NCI-H1417 (cell line): ENCODE measurements at regions not wholly inside any gene's neighbourhood (a gene's known extent, or its start where the extent isn't known, plus 50 kb on each side); places are given as distances from the start of the nearest gene placed in this dataset.
"Not testable (repeated sequence)": the region's sequence is repeated elsewhere in the genome, so short reads cannot be mapped to it uniquely, and the experiment has no call there.

Experiments used
- DNase-seq, 3 experiments: peaks; one replicate each; lab custom pipeline; 2025; lab: John Stamatoyannopoulos, UW

DNA sequence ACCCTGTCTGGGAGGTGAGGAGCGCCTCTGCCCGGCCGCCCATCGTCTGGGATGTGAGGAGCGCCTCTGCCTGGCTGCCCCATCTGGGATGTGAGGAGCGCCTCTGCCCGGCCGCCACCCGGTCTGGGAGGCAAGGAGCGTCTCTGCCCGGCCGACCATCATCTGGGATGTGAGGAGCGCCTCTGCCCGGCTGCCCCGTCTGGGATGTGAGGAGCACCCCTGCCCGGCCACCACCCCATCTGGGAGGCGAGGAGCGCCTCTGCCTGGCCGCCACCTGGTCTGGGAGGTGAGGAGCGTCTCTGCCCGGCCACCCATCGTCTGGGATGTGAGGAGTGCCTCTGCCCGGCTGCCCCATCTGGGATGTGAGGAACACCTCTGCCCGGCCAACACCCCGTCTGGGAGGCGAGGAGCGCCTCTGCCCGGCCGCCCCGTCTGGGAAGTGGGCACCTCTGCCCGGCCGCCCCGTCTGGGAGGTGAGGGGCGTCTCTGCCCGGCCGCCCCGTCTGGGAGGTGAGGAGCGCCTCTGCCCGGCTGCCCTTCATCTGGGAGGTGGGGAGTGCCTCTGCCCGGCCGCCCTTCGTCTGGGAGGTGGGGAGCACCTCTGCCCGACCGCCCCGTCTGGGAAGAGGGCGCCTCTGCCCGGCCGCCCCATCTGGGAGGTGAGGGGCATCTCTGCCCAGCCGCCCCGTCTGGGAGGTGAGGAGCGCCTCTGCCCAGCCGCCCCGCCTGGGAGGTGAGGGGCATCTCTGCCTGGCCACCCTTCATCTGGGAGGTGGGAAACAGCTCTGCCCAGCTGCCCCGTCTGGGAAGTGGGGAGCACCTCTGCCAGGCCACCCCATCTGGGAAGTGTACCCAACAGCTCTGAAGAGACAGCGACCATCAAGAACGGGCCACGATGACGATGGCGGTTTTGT lies 399.7 kb downstream of the CAAP1 start:
- not testable (repeated sequence) for DNase-seq

- DNase-seq = not testable (repeated sequence)
Measured at GRCh38 chr9:26491922-26492607, 400.5 kb downstream of the CAAP1 start.

DNA sequence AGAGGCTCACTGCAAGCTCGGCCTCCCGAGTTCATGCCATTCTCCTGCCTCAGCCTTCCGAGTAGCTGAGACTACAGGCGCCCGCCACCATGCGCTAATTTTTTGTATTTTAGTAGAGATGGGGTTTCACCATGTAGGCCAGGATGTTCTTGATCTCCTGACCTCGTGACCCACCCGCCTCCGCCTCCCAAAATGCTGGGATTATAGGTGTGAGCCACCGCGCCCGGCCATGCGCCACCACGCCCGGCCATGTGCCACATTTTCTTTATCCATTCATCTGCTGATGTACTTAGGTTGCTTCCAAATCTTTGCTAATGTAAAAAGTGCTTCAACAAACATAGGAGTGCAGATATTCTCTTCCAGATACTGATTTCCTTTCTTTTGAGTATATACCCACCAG lies 408.6 kb downstream of the CAAP1 start:
- DNase-seq = no peak

DNA sequence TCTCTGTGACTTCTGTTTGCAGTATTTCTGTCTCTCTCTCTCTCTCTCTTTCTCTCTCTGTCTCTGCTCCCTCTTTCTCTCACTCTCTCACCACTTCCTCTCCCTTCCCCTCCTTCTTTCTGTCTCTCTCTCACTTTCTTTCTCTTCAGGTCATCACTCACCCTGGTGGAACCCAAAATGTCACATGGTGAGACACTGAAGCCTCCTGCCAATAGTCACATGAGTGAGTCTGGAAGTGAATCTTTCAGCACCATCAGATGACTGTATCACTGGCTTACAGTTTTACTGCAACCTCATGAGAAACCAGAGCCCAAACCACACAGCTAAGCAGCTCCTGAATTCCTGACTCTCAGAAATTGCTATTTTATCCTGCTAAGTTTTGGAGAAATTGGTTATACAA lies 414.6 kb downstream of the CAAP1 start:
- no peak for DNase-seq

- DNase-seq = no peak
Measured at GRCh38 chr9:26471261-26471660, 421.3 kb downstream of the CAAP1 start.

GRCh38 chr9:26470284-26470683 lies 422.3 kb downstream of the CAAP1 start:
- no peak for DNase-seq

- DNase-seq = no peak
Measured at GRCh38 chr9:26463837-26464236, 428.8 kb downstream of the CAAP1 start.

DNA sequence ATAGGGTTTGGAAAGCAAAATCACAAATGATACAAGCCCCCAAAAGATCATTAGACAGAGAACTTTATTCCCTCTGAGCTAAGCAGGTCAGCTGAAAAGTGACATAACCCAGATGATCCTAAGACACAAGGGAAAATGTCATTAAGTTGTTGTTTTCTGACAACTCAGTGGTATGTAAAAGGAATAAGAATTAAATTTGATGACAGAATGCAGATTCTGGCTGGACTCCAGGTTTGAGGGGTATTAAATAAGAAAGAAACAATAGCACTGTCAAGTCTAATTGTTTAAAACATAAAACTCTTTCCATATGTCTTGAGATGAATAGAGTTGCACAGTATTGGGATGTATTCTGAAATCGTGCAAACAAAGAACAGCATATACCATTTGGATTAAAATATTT lies 429.9 kb downstream of the CAAP1 start:
- no peak for DNase-seq

GRCh38 chr9:26462213-26462612 lies 430.4 kb downstream of the CAAP1 start:
- no peak for DNase-seq

GRCh38 chr9:26460624-26461023 lies 432.0 kb downstream of the CAAP1 start:
- no peak for DNase-seq

GRCh38 chr9:26459959-26460358 lies 432.6 kb downstream of the CAAP1 start:
- no peak for DNase-seq

DNA sequence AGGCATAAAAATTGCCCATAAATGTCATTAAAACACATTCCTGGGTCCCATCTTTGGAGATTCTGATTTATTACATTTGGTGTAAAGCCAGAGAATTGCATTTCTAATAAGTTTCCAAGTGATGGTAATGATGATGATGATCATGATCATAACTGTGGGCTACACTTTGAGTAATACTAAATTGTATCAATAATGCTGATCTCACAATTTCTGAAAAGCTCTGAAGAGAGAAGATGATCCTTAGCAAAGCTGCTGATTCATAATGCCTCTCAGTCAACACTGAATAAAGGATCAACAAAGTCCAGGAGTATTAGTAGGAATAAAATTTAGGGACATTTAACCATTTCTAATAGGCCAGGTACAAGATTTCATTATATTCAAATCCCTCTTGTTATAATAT lies 434.5 kb downstream of the CAAP1 start:
- no peak for DNase-seq

DNA sequence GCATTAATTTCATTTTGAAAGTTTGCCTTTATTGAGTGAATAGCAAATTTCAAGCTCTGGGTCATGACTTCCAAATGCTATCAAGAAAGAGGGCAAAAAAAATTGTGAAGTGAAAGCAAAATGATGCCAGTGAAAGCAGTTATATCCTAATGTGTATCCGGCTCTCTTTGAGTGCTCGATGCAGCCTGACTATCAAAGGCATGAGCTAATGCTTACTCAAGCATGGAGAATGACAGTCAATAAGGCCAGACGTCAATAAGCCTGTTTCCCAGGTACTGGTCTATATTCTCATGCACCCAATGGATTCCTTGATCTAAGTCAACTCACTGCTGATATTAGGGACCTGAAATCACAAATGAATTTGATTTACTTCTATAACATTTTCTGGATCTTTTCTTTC lies 435.5 kb downstream of the CAAP1 start:
- no peak for DNase-seq

GRCh38 chr9:26439061-26439624 lies 453.5 kb downstream of the CAAP1 start:
- no peak for DNase-seq

DNA sequence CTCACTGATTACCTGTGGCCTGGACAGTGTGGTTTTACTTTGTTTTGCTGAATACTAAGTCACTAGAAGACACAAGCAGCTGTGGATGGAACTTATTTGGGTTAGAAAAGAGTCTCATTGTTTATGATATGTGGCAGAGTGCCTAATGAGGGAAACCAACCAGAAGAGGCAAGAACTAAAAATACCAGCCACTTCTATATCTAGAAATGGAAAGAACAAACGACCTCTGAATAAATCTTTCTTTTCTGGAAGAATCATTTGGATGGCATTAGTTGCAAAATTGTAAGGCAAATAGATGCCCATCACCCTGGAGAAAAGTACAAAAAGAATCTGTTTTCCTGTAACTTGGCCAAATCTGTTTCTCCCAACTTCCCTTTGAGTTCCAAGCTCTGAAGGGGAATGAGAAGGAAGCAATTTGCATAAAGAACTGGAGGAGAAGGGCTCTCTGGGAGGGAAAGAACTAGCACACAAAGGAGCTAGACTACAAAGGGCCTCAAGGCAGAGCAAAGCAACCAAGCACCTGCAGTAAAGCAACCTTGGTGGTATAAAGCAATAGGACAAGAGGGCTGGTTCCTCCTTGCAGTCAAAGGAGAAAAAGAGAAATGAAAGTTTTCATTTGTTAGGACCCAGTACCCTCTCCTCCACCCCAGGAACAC lies 455.4 kb downstream of the CAAP1 start:
- DNase-seq = no peak

DNA sequence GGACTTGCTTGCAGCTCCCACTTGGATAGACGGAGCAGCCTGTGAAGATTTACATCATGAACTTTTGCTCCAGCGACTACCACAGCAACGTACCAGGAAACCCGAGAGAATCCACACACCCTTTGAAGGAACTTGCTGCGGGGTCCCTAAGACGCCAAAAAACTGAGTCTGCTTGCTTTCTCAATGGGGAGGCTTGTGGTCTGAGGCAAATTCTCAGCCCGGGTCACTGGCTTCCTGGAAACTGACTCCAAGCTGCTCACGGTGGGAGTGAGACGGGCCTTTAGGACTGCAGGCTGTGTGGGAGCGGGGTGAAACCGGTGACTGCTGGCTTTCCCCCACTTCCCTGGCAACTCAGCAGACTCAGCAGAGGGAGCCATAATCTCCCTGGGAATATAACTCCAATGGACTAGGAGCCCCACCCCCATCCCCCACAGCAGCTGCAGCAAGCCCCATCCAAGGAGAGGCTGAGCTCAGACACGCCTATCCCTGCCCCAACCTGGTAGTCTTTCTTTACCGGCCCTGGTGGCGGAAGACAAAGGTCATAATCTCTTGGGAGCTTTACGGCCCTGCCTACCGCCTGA lies 466.0 kb downstream of the CAAP1 start:
- DNase-seq = no peak

DNA sequence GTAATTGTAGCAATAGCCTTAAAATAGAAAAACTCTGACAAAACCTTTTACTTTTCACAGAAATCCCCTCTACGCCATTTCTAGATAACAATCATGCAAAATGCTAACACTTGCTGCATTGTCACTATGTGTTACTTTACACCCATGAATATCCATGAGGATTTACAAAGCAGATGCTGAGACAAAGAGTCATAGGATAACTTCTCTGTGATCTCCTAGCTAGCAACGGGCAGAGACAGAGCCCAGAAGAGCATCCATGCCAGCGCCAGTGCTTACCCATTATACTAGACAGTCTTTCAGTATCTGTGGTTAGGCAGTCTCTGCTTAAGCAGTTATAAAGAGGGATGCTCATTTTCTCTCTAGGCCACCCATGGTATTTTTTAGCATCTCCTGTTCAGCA lies 474.1 kb downstream of the CAAP1 start:
- no peak for DNase-seq

DNA sequence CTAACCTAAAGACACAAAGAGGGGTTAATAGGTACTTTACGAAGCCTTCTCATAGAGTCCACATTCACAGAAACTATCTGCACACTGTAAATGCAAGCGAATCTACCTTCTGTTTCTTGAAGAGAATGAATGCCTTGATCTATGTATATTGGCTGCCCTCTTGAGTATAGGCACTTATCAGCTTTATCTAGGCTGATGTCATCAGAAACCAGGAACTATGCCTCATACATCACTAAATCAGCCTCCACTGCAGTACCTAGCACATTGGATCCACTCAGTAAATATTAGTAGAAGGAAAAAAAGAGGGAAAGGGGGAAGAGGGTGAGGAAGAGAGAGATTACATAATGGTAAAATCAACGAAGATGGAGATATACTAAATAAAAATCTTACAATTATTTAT lies 477.1 kb downstream of the CAAP1 start:
- DNase-seq = no peak

DNA sequence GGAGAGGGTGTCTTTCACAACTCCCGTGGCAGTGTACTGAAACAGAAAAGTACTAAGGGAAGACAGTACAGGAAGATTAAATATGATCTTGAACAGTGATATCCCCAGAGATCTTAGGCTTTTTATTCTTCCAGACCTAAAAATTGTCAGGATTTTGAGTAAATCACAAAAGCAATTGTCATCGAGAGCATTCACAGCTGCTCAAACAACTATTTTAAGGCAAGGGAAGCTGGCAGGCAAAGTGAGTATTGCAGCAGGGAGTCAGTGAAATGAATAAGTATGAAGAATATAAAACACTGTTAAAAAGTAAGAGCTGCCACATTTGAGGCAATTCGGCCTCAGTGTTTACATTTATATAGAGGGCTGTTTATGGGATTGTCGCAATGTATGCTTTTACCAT lies 479.0 kb downstream of the CAAP1 start:
- DNase-seq = no peak

GRCh38 chr9:26412446-26412845 lies 480.2 kb downstream of the CAAP1 start:
- DNase-seq = no peak

DNA sequence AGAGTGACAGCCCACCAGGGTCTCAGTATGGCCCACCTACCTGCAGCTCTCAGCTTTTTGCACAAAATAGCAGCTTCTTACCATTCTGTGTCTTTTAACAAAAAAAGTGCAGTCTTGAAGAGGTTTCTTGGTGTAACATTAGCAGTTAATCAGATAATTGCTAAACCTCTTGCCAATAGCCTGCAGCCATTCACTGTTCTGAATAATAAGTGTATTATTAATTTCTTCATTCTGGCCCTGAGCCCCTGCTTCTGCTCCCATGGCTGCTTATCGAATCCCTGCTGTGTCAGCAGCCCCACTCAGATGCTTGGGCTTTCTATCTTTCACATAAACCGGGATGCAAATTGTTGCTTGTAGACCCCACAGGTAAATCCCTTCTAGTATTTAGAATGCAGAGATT lies 485.9 kb downstream of the CAAP1 start:
- DNase-seq = no peak

DNA sequence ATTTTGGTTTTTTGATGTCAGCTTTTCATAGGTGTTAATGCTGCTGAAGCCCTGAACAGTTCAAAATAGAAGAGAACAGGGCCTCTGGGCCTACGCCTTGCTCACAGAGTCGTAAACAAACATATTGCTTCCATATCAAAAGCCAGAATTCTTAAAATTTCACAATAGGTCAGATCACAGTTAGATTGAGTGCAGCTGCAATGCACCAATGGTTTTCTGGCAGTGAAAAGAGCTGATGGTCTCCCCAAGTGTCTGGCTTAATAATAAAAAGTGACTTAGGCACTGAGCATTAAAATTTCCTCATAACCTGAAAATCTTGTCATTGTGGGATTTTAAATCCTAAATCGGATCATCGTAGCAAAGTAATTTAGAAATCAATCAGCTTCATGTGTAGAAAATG lies 493.0 kb downstream of the CAAP1 start:
- no peak for DNase-seq
